ENCODE measurements at regions not wholly inside any gene's neighbourhood (a gene's known extent, or its start where the extent isn't known, plus 50 kb on each side); places are given as distances from the start of the nearest gene placed in this dataset.
"Not testable (repeated sequence)": the region's sequence is repeated elsewhere in the genome, so short reads cannot be mapped to it uniquely, and the experiment has no call there.

DNA sequence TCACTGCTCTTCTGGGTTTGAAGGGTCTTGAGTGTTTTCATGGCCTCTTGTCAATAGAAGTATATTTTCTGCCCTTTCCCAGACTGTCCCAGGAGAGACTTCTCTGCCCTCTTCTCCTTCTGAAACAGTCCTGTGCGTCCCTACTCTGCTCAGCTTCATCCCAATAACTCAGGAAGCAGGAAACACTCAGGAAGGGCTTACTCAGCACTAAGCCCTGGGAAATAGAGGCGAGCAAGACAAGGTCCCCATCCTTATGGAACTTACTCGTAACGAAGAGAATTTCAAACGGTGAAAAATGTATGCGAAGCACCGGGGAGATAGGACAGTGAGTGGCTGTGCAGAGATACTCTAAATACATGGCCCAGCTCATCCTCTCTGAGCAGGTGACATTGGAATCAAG lies 52.8 kb upstream of the TFRC start:
- H3K27ac ChIP-seq (ENCODE audit: extremely low read depth, low read depth, low read length), result no peak overlapping the region
- TF ChIP-seq ZNF707 (tag by site-specific recombination; IDR thresholded peaks at IDR 0.05), result no peak
- no peak for TF ChIP-seq ZNF133 (tag by site-specific recombination; IDR thresholded peaks at IDR 0.05)
- no peak for TF ChIP-seq ZSCAN23 (tag by site-specific recombination; IDR thresholded peaks at IDR 0.05)
- TF ChIP-seq BCL11B (tag by site-specific recombination; IDR thresholded peaks at IDR 0.05; ENCODE audit: low read depth), result no peak
- ChIA-PET POLR2A (no interaction called here), CTCF (no interaction called here)
- H3K4me1 ChIP-seq (ENCODE audit: control insufficient read depth, insufficient read depth, low read length), result no peaks in the 10 kb centered on the region
- H3K9me3 ChIP-seq (ENCODE audit: control insufficient read depth, insufficient read depth, low read depth, low read length), result no peaks in the 10 kb centered on the region
- no peaks in the 10 kb centered on the region for H3K36me3 ChIP-seq (ENCODE audit: control insufficient read depth in 2 of 2, insufficient read depth in 1 of 2, low read length in 2 of 2)
- H3K4me3 ChIP-seq (ENCODE audit: low read depth, low read length), result no peak overlapping the region

DNA sequence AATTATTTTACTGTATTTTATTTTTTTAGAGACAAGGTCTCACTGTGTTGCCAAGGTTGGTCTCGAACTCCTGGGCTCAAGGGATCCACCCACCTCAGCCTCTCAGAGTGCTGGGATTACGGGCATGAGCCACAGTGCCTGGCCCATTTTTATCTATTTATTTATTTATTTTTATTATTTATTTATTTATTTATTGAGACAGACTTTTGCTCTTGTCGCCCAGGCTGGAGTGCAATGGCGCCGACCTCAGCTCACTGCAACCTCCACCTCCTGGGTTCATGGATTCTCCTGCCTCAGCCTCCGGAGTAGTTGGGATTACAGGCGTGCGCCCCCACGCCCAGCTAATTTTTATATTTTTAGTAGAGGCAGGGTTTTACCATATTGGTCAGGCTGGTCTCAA lies 52.0 kb upstream of the TFRC start:
- H3K27ac ChIP-seq (ENCODE audit: extremely low read depth, low read depth, low read length); POLR2A ChIA-PET; H3K36me3 ChIP-seq (ENCODE audit: control insufficient read depth in 2 of 2, insufficient read depth in 1 of 2, low read length in 2 of 2); H3K4me3 ChIP-seq (ENCODE audit: low read depth, low read length); H3K4me1 ChIP-seq (ENCODE audit: control insufficient read depth, insufficient read depth, low read length); H3K9me3 ChIP-seq (ENCODE audit: control insufficient read depth, insufficient read depth, low read depth, low read length): not testable (repeated sequence)
- TF ChIP-seq ZNF623 (tag by site-specific recombination; IDR thresholded peaks at IDR 0.05) (peak; percentile 59), ZNF404 (tag by site-specific recombination; IDR thresholded peaks at IDR 0.05) (peak; percentile 50; the same call in 1 of the 2 replicates), ZNF433 (tag by site-specific recombination; IDR thresholded peaks at IDR 0.05; ENCODE audit: low read depth) (0 out of 2 replicates have a peak, but pooled peaks have one; percentile 32), ZNF266 (tag by site-specific recombination; IDR thresholded peaks at IDR 0.05; ENCODE audit: low read depth) (peak; percentile 33; the same call in 1 of the 2 replicates), ZNF140 (tag by site-specific recombination; IDR thresholded peaks at IDR 0.05) (peak; percentile 56; the same call in 1 of the 2 replicates), ZBTB8A (tag by site-specific recombination; IDR thresholded peaks at IDR 0.05) (peak; percentile 49), ZNF560 (tag by site-specific recombination; IDR thresholded peaks at IDR 0.05; ENCODE audit: borderline replicate concordance) (0 out of 2 replicates have a peak, but pooled peaks have one; percentile 37), ZNF518A (tag by site-specific recombination; conservative IDR thresholded peaks at IDR 0.05; ENCODE audit: low read depth) (peak; percentile 69), ZNF426 (tag by site-specific recombination; IDR thresholded peaks at IDR 0.05) (peak; percentile 49), ZNF394 (tag by site-specific recombination; IDR thresholded peaks at IDR 0.05; ENCODE audit: borderline replicate concordance) (peak; percentile 83; the same call in 1 of the 2 replicates)
- TF ChIP-seq, protein P1, sequence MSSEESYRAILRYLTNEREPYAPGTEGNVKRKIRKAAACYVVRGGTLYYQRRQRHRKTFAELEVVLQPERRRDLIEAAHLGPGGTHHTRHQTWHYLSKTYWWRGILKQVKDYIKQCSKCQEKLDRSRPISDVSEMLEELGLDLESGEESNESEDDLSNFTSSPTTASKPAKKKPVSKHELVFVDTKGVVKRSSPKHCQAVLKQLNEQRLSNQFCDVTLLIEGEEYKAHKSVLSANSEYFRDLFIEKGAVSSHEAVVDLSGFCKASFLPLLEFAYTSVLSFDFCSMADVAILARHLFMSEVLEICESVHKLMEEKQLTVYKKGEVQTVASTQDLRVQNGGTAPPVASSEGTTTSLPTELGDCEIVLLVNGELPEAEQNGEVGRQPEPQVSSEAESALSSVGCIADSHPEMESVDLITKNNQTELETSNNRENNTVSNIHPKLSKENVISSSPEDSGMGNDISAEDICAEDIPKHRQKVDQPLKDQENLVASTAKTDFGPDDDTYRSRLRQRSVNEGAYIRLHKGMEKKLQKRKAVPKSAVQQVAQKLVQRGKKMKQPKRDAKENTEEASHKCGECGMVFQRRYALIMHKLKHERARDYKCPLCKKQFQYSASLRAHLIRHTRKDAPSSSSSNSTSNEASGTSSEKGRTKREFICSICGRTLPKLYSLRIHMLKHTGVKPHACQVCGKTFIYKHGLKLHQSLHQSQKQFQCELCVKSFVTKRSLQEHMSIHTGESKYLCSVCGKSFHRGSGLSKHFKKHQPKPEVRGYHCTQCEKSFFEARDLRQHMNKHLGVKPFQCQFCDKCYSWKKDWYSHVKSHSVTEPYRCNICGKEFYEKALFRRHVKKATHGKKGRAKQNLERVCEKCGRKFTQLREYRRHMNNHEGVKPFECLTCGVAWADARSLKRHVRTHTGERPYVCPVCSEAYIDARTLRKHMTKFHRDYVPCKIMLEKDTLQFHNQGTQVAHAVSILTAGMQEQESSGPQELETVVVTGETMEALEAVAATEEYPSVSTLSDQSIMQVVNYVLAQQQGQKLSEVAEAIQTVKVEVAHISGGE (tag by site-specific recombination; conservative IDR thresholded peaks at IDR 0.05; ENCODE audit: low read depth), result peak; percentile 52
- CTCF ChIA-PET, result interaction anchor here (0.6 kb wide), 1 partner anchor 70 kb away, joined by 3 read pairs; no protein-coding TSS in a partner anchor

Data from HEK293 (cell line).